ENCODE measurements at regions not wholly inside any gene's neighbourhood (a gene's known extent, or its start where the extent isn't known, plus 50 kb on each side); places are given as distances from the start of the nearest gene placed in this dataset.

DNA sequence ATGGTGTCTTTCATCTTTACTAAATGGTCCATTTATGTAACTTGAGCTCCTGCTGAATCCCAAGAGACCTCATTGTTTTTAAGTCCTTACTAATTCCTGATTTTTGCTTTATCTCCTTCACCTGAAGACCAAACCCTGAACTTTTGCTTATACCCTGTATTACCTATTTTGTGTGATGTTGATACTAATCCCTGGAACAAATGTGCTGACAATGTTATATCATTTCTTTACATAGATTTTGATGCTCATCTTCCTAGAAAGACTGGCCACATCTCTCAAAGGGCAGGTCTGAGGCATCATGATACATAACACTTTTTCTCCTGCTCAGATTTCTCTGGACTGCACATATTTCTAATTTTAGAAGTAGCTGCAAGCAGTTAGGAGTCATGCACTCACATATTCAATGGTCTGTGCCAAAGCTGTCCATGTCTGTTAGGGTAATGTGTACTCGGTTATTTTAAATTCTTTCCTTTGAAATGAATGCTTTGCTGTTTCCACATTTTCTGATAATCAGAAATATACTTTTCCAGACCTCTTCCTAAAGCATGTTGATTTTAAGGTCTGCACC is 427.9 kb upstream of the HNRNPA3 start:
- TF ChIP-seq, protein P1, sequence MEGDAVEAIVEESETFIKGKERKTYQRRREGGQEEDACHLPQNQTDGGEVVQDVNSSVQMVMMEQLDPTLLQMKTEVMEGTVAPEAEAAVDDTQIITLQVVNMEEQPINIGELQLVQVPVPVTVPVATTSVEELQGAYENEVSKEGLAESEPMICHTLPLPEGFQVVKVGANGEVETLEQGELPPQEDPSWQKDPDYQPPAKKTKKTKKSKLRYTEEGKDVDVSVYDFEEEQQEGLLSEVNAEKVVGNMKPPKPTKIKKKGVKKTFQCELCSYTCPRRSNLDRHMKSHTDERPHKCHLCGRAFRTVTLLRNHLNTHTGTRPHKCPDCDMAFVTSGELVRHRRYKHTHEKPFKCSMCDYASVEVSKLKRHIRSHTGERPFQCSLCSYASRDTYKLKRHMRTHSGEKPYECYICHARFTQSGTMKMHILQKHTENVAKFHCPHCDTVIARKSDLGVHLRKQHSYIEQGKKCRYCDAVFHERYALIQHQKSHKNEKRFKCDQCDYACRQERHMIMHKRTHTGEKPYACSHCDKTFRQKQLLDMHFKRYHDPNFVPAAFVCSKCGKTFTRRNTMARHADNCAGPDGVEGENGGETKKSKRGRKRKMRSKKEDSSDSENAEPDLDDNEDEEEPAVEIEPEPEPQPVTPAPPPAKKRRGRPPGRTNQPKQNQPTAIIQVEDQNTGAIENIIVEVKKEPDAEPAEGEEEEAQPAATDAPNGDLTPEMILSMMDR (conservative IDR thresholded peaks at IDR 0.05 in 1 of 2, IDR thresholded peaks at IDR 0.05 in 1 of 2; ENCODE audit: extremely low read depth in 1 of 2, insufficient read depth in 1 of 2, low read depth in 1 of 2, low read length in 2 of 2): no peak
- TF ChIP-seq EZH2 (IDR thresholded peaks at IDR 0.05; ENCODE audit: borderline replicate concordance, low read length): no peak
